ENCODE measurements at regions not wholly inside any gene's neighbourhood (a gene's known extent, or its start where the extent isn't known, plus 50 kb on each side); places are given as distances from the start of the nearest gene placed in this dataset.

GRCh38 chr4:187919966-187920365, 75.6 kb upstream of the ZFP42 start:
- H3K4me3 ChIP-seq: no peak overlapping the region
- DNase-seq (no peak), ATAC-seq (no peak)
- no peaks in the 10 kb centered on the region for H3K36me3 ChIP-seq
- H3K4me1 ChIP-seq: no peaks in the 10 kb centered on the region
- no peak for TF ChIP-seq POLR2A (IDR thresholded peaks at IDR 0.05)
- TF ChIP-seq CTCF (IDR thresholded peaks at IDR 0.05): no peak
- 79% methylated on average over 3 of the region's 3 CpGs for WGBS (ENCODE audit: insufficient coverage, low coverage, low lambda C conversion rate, missing lambda C conversion rate)
- no peaks in the 10 kb centered on the region for H3K27me3 ChIP-seq
- H3K27ac ChIP-seq: no peak overlapping the region
- intact Hi-C loops (cut with DNase I): no loop called here
- H3K9me3 ChIP-seq: no peaks in the 10 kb centered on the region

GRCh38 chr4:187921946-187922623, 73.5 kb upstream of the ZFP42 start:
- intact Hi-C loops (cut with DNase I): no loop called here
- no peak for TF ChIP-seq POLR2A (IDR thresholded peaks at IDR 0.05)
- TF ChIP-seq CTCF (IDR thresholded peaks at IDR 0.05): no peak
- Histone ChIP-seq H3K27ac (no peak overlapping the region), H3K36me3 (no peaks in the 10 kb centered on the region), H3K4me1 (no peaks in the 10 kb centered on the region), H3K9me3 (no peaks in the 10 kb centered on the region), H3K4me3 (no peak overlapping the region), H3K27me3 (no peaks in the 10 kb centered on the region)
- WGBS (ENCODE audit: insufficient coverage, low coverage, low lambda C conversion rate, missing lambda C conversion rate): 39% methylated on average over 8 of the region's 8 CpGs
- ATAC-seq (no peak), DNase-seq (no peak)

- H3K27me3 ChIP-seq: no peaks in the 10 kb centered on the region
- WGBS (ENCODE audit: insufficient coverage, low coverage, low lambda C conversion rate, missing lambda C conversion rate): 31% methylated on average over 5 of the region's 7 CpGs
- no peaks in the 10 kb centered on the region for H3K9me3 ChIP-seq
- no peak for ATAC-seq
- intact Hi-C loops (cut with DNase I): no loop called here
- no peak for TF ChIP-seq CTCF (IDR thresholded peaks at IDR 0.05)
- TF ChIP-seq POLR2A (IDR thresholded peaks at IDR 0.05): no peak
- H3K36me3 ChIP-seq: no peaks in the 10 kb centered on the region
- H3K4me1 ChIP-seq: no peaks in the 10 kb centered on the region
- no peak for DNase-seq
- H3K4me3 ChIP-seq: no peak overlapping the region
- no peak overlapping the region for H3K27ac ChIP-seq
Measured at GRCh38 chr4:187929024-187929423, 66.5 kb upstream of the ZFP42 start.

- H3K4me1 ChIP-seq: no peaks in the 10 kb centered on the region
- no peak for DNase-seq
- no peaks in the 10 kb centered on the region for H3K27me3 ChIP-seq
- H3K27ac ChIP-seq: no peak overlapping the region
- WGBS (ENCODE audit: insufficient coverage, low coverage, low lambda C conversion rate, missing lambda C conversion rate): 27% methylated on average over 3 of the region's 3 CpGs
- no peaks in the 10 kb centered on the region for H3K9me3 ChIP-seq
- H3K4me3 ChIP-seq: no peak overlapping the region
- TF ChIP-seq POLR2A (IDR thresholded peaks at IDR 0.05) (no peak), CTCF (IDR thresholded peaks at IDR 0.05) (no peak)
- H3K36me3 ChIP-seq: no peaks in the 10 kb centered on the region
- intact Hi-C loops (cut with DNase I): no loop called here
- ATAC-seq: no peak
Measured at GRCh38 chr4:187934766-187935165, 60.8 kb upstream of the ZFP42 start.

- no peak for DNase-seq
Measured at GRCh38 chr4:187937557-187937956, 58.0 kb upstream of the ZFP42 start.

More at GRCh38 chr4:187937557-187937956, 58.0 kb upstream of the ZFP42 start:
- peak in 1 of 4 donors; percentile 33 for ATAC-seq
- H3K27me3 ChIP-seq: no peaks in the 10 kb centered on the region
- TF ChIP-seq POLR2A (IDR thresholded peaks at IDR 0.05): no peak
- TF ChIP-seq CTCF (IDR thresholded peaks at IDR 0.05): no peak
- H3K4me1 ChIP-seq: no peaks in the 10 kb centered on the region
- no peaks in the 10 kb centered on the region for H3K9me3 ChIP-seq
- intact Hi-C loops (cut with DNase I): no loop called here
- 82% methylated on average over 18 of the region's 25 CpGs for WGBS (ENCODE audit: insufficient coverage, low coverage, low lambda C conversion rate, missing lambda C conversion rate)
- H3K36me3 ChIP-seq: no peaks in the 10 kb centered on the region
- H3K4me3 ChIP-seq: no peak overlapping the region
- no peak overlapping the region for H3K27ac ChIP-seq
